GM12878 (cell line): ENCODE measurements at regions not wholly inside any gene's neighbourhood (a gene's known extent, or its start where the extent isn't known, plus 50 kb on each side); places are given as distances from the start of the nearest gene placed in this dataset.

Experiments
- EZH2 ChIP-seq: IDR thresholded peaks from 2 replicates; pipeline ENCODE4 v1.6.1; 2012; ENCODE audit warnings: low read depth, mild to moderate bottlenecking, control low read depth, inconsistent platforms, low read length, borderline replicate concordance; ENCODE audit not compliant: control insufficient read depth
- TF ChIP-seq, protein P1 (sequence below): fragments of 150-350 bp; IDR thresholded peaks from 2 replicates; pipeline ENCODE4 v1.6.1; 2016; ENCODE audit warnings: low read depth, low read length

GRCh38 chr2:238506371-238507068 lies 79.8 kb downstream of the ASB1 start:
- no peak for TF ChIP-seq EZH2
- TF ChIP-seq, protein P1, sequence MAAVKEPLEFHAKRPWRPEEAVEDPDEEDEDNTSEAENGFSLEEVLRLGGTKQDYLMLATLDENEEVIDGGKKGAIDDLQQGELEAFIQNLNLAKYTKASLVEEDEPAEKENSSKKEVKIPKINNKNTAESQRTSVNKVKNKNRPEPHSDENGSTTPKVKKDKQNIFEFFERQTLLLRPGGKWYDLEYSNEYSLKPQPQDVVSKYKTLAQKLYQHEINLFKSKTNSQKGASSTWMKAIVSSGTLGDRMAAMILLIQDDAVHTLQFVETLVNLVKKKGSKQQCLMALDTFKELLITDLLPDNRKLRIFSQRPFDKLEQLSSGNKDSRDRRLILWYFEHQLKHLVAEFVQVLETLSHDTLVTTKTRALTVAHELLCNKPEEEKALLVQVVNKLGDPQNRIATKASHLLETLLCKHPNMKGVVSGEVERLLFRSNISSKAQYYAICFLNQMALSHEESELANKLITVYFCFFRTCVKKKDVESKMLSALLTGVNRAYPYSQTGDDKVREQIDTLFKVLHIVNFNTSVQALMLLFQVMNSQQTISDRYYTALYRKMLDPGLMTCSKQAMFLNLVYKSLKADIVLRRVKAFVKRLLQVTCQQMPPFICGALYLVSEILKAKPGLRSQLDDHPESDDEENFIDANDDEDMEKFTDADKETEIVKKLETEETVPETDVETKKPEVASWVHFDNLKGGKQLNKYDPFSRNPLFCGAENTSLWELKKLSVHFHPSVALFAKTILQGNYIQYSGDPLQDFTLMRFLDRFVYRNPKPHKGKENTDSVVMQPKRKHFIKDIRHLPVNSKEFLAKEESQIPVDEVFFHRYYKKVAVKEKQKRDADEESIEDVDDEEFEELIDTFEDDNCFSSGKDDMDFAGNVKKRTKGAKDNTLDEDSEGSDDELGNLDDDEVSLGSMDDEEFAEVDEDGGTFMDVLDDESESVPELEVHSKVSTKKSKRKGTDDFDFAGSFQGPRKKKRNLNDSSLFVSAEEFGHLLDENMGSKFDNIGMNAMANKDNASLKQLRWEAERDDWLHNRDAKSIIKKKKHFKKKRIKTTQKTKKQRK = no peak
